ENCODE measurements at regions not wholly inside any gene's neighbourhood (a gene's known extent, or its start where the extent isn't known, plus 50 kb on each side); places are given as distances from the start of the nearest gene placed in this dataset.

DNA sequence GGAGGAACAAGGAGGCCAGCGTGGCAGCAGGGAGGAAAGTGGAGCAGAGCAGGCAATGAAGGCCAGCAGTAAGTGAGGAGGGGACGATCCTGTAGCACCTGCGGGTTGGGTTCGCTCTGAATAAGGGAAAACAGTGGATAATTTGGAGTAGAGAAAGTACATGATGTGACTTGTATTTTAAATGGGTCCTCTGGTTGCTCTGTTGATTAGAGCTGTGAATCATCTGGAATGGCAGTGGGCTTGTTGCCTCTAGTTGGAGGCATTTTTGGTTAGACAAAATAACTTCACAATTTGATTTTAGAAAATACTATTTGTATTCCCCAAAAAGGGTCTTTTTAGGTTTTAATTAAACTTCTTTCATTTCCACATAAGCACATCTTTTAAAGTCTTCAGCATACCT, 277.4 kb downstream of the ARL4A start:
- no peak for FAIRE-seq

DNA sequence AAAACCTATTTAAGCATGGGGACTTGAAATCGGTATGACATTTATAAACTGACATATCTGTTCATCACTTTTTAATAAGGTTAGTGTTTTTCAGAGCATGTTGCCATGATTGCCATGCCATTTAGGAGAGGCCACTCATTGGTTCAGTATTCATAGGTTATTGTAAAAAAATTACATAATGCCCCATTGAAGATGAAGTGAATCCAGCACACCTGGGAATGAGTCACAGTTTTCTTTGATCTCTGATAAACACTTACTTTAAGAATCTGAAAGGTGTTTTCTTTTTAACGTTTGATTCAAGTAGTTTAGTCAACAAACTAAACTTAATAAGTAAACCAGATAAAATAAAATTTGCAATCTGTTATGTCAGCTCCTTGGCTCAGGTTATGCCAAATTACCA, 278.3 kb downstream of the ARL4A start:
- FAIRE-seq (no peak), DNase-seq (ENCODE audit: extremely low spot score, insufficient read length, low read depth) (no peak)

More for the DNA sequence above, 277.4 kb downstream of the ARL4A start:
- DNase-seq (ENCODE audit: extremely low spot score, insufficient read length, low read depth) = no peak

DNA sequence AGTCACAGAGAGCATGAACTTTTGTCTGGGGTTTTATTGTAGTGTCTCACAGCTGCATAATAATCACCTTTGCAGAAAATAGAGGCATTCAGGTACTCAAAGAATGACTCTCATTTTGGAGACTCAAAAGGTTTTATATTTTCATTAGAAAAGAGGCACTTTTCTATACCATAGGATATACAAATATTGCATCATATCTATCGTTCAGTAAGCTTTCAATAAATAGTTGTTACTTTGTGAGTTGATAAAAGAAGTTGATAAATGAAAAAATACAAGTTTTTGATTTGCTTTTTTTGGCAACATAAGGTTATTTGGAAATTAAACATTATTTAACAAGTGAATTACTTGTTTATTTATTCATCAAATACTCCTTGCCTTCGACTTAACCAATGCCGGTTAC, 279.9 kb downstream of the ARL4A start:
- FAIRE-seq (no peak), DNase-seq (ENCODE audit: extremely low spot score, insufficient read length, low read depth) (no peak)

DNA sequence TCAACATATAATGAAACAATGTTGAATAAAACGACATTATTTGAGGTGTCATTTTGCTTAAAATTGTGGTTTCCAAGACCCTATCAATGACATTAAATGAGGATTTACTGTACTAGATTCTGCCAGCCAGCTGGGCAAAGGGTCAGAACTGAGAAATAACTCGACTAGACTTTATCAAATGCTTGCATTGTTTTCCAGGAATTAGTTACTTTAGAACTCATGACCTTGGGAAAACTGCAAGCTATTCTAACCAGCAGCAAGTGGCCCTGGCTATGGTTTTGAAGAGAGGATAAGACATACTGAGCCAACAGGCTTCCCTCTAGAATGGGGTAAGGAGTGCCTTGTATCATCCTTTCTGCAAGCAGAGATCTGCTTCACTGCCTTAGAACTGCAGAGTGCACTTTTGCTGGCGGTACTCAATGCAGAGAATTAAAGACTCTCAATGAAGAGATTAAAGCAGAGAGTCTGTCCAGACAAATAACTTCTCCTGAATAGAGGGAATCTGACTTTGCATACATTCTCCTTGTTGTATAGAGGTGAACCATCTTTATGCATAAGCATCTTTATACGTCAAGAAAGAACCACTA, 281.5 kb downstream of the ARL4A start:
- no peak for DNase-seq (ENCODE audit: extremely low spot score, insufficient read length, low read depth)

DNA sequence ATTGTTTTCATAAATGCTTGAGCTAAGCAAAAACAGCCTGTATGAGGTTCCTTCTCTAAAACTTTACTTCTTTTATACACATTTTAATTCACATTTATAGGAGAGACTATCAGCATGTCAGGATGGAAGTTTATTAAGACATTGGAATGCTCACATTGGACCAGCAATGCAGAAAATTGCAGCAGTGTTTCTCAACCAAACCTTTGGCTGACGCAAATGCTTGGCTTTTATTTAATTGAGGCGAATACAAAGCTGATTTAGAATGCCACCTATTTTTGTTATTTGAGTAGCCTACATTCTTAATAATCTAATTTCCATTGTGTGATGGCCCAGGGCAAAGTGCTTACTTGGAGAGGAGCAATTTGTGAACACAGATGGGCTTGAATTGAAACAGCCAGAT, 283.2 kb downstream of the ARL4A start:
- FAIRE-seq (no peak), DNase-seq (ENCODE audit: extremely low spot score, insufficient read length, low read depth) (no peak)

More for the DNA sequence above, 281.5 kb downstream of the ARL4A start:
- no peak for FAIRE-seq

DNA sequence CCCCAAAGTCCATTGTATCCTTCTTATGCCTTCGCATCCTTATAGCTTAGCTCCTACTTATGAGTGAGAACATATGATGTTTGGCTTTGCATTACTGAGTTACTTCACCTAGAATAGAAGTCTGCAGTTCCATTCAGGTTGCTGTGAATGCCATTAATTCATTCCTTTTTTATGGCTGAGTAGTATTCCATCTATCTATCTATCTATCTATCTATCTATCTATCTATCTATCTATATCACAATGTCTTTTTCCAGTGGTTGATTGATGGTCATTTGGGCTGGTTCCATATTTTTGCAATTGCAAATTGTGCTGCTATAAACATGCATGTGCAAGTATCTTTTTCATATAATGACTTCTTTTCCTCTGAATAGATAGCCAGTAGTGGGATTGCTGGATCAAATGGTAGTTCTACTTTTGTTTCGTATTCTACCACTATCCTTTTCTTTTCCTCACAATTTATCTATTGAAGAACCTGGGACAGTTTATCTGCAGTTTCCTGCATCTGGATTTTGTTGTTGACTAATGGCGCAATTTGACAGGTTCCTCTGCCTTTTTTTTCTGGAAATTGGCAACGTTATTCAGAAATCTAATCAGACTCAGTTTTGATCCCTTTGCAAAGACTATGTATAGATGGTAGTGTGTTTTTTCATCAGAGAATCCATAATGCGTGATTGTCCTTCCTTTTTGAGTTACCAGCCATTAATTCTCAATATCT, 287.2 kb downstream of the ARL4A start:
- DNase-seq (ENCODE audit: extremely low spot score, insufficient read length, low read depth) = no peak
- no peak for FAIRE-seq

DNA sequence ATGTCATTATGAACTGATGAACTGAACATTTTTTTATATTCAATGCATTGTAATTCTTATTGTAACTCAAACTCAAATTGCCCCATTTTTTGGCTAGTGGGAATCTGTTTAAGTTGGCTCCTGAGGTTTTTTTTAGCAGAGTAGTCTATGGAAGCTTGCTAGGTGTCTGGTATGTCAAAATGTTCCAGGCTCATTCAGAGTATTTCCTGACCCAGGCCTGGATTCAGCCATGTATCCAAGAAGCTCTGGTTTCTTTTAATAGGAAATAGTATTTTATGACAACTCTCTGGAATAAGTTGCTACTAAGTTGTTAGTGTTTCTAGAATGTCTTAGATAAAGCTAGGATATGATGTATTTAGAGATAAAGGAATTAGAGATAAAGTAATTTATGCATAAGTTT, 288.0 kb downstream of the ARL4A start:
- no peak for FAIRE-seq

DNA sequence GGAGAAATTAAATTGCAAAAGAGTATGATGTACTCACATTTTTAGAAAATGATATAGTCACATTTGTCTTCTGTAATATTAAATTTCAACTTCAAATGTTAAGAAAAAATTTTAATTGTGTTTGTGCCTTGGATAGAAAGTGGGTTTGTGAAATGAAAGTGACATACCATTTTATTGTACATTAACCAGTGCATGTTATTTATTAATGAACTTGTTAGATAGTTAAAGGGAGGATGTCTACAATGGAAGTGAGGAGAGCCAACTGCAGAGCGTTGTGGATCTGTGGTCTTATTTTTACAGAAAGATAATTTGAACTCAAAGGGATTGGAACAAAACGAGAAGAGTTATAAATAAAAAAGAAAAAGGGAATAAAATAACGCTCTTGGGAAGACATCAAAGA, 291.7 kb downstream of the ARL4A start:
- FAIRE-seq = no peak
- no peak for DNase-seq (ENCODE audit: extremely low spot score, insufficient read length, low read depth)

More for the DNA sequence above, 288.0 kb downstream of the ARL4A start:
- no peak for DNase-seq (ENCODE audit: extremely low spot score, insufficient read length, low read depth)

DNA sequence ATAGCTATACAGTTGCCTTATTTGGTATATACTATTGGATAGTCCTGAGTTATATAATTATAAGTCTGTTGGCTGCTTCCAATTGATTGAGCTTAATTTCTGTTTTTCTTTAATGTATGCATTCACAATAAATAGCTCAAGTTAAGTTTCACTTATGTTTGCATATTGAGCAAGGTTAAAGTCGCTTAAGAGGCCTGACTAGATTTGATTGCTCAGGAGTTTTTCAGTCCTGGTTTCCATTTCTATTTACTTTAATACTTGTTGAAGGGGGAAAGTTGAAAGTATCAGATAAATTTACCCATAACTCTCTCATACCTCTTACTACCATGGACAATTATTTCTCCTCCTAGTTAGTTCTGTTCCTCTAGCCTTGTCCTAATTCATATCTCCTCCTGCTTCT, 294.7 kb downstream of the ARL4A start:
- FAIRE-seq = no peak
- DNase-seq (ENCODE audit: extremely low spot score, insufficient read length, low read depth) = no peak

DNA sequence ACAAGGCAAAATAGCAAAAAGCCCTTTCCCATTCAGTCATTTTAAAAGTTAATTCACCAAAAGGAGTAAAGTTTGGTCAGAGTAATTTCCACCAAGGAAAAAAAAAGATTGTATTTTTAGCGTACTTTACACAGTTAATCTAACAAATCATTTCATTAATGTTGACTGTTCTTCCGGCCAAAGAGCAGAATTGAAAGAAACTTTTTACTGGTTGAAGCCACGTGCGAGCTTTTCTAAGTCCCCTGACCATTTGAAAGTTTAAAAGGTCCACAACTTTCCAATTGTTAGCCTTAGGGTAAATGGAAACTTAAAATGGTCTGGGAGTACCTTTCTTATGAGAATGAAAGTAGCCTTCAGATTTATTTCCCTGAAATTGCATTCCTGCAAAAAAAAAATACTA, 296.7 kb downstream of the ARL4A start:
- DNase-seq (ENCODE audit: extremely low spot score, insufficient read length, low read depth) (no peak), FAIRE-seq (no peak)

DNA sequence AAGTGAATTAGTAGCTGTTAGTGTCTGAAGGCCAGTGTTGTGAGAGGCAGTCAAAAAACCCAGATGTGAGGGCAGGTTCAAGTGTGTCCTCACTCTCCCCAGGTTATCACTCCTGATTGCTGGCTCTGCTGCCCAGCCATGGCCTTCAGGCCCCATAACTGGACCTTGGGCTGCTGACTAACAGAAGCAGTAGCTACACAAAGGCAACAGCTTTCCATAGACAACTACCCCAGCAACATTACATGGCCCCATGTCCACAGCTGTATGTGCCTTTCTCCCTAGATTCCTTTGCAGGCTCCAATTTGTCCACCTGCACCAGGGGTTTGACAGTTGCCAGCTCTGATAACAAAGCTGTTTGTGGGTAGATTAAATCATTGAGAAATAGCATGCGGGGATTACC, 297.8 kb downstream of the ARL4A start:
- DNase-seq (ENCODE audit: extremely low spot score, insufficient read length, low read depth) = no peak
- FAIRE-seq = no peak

DNA sequence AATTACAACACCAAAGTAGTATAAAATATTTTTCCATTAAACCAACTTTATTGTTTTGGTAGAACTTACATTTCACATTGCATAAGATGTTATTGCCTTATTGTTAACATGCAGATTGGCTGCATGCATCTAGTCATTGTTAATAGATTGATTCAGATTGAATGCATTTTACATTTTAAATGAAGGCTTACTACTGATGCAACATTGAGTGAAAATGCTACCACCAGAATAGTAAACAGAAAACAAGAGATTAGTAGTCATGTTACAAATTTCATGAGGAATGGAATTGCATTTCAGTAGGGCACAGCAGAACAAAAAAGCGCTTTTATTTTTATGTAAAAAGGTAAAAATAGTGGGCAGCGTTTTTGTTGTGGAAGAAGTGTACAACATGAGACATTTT, 298.3 kb downstream of the ARL4A start:
- DNase-seq (ENCODE audit: extremely low spot score, insufficient read length, low read depth) (no peak), FAIRE-seq (no peak)

DNA sequence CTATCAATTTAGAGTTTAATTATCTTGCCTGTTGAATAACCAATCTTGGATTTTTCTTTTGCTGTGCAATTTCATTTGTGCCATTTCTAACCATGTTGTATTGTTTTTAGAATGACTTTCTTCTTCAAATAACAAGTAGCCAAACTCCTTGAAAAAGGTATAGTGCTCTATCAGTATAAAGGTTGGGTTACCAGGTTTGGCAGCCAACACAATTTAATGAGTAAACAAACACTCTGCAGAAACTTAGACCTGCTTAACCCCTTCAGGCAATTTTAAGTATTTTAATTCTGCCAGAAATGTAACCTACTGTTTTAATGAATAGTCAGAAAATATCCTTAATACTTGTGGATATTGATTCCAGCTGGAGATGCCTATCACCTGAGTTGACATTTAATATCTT, 299.8 kb downstream of the ARL4A start:
- DNase-seq (ENCODE audit: extremely low spot score, insufficient read length, low read depth) (no peak), FAIRE-seq (no peak)

DNA sequence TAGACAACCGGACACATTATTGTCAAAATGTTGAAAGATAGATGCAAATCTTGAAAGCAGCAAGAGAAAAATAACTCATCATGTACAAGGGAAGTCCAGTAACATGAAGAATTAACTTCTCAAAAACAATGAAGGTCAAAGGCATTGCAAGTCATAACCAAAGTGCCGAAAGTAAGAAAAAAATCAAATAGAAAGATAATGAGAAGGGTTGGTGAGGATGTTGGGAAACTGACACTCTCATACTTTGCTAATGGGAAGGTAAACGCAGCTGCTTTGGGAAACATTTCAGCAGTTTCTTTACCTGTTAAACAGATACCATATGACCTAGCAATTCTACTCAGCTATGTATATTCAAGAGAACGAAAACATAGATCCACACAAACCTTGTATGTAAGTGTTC, 303.0 kb downstream of the ARL4A start:
- DNase-seq (ENCODE audit: extremely low spot score, insufficient read length, low read depth) = no peak
- no peak for FAIRE-seq

DNA sequence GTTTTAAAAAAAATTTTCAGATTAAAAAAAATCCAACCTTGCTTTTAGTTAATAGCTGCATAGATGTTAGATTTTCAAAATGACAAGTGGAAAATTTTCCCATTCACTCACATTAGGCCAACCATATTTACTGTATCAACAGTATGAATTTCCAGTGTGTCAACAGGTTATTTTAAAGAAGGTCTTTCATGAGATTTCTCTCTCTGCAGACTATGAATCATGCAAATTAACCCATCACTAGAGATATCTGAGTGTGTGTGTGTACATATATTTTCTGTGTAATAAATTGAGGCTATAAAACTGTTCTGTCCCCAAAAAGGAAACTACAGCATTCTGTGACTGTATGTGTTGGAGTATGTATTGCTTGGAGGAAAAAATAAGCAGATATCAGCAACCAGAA, 305.6 kb downstream of the ARL4A start:
- FAIRE-seq (no peak), DNase-seq (ENCODE audit: extremely low spot score, insufficient read length, low read depth) (no peak)

DNA sequence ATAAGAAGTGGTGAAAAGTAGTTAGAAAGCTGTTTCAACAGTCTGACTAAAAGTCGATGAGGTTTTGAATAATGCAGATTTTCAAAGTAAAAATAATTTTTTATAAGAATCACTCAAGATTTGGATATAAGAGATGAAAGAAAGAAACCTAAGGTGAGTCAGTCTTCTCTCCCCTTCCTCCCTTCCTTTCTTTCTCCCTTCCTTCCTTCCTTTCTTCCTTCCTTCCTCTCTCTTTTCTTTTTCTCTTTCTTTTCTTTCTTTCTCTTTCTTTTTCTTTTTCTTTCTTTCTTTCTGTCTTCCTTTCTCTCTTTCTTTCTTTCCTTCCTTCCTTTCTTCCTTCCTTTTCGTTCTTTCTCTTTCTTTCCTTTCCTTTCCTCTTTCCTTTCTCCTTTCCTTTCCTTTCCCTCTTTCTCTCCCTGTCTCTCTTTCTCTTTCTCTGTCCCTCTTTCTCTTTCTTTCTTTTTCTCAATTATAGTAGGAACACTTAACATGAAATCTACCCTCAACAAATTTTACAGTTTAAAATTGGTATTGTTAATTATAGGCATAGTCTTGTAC, 308.6 kb downstream of the ARL4A start:
- no peak for DNase-seq (ENCODE audit: extremely low spot score, insufficient read length, low read depth)
- no peak for FAIRE-seq

DNA sequence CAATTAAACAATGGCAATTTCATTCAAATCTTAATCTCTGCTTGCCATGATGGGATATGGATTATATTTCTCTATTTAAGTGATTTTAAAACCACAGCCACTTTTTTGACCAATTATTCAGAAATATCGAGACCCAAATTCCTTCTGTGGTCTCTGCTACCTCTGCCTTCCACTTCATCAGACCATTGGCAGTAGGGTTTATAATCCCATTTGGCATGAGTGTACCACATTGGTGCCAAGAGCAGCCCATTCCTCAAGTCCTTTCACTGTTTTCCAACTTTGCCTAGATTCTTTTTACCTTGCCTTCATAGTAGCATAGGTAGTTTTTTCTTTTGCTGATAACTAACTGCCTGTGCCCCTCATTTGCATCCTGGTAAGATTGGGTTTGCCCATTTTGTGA, 319.9 kb downstream of the ARL4A start:
- FAIRE-seq (no peak), DNase-seq (ENCODE audit: extremely low spot score, insufficient read length, low read depth) (no peak)

DNA sequence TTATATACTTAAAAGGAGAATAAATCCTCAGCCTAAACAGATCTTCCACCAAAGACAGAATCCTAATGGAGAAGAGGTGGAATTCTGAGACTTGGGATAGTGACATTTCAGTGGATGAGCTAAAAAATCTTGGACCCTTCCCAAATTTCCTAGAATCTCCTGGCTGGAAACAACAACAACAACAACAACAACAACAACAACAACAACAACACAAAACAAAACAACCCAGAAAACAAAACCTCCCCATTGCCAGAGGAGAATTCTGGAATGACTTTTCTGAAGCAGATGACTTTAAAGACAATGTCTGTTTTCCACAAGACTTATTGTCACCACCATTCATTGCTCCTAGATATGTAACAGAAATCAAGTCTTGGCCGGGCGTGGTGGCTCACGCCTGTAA, 322.1 kb downstream of the ARL4A start:
- DNase-seq (ENCODE audit: extremely low spot score, insufficient read length, low read depth) (no peak), FAIRE-seq (no peak)

DNA sequence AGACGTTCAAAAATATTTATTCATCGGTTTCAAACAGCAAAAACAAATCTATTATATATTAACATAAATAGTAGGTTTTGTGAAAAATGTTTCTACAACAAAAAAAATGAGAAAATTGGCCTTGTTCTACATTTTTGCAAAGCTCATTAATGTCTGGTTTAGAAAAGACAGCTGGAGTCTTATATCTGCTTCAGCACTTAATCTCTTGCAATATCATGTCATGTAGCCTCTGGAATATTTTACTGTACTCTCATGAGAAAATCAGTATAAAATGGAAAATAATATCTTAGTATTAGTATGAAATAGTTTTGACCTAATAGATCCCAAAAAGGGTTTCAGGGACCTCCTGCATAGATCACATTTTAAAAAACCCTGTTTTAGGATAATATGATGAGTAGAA, 326.6 kb downstream of the ARL4A start:
- FAIRE-seq (no peak), DNase-seq (ENCODE audit: extremely low spot score, insufficient read length, low read depth) (no peak)

DNA sequence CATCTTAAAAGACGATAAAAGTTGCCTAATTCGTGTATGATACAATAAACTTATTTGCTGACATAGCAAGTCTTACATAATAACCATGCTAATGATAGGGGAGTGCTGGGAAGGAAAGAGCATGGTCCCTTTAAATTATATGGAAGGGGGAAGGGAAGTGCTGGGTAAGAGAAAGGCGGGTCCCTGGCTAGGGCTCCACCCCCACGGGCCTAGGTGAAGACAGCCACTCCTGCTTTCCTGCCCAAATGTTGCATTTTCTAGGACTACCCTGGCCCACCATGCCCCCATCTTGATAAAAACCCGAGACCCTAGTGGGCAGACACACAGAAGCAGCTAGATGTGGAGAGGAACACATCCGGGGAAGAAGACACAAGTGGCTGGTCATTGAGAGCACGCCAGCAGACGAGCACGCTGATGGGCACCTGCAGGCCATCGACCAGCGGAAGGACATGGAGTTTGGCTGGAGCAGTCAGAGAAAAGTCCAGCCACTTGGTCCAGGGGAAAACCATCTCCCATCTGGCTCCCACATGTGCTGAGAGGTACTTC, 328.7 kb downstream of the ARL4A start:
- FAIRE-seq (no peak), DNase-seq (ENCODE audit: extremely low spot score, insufficient read length, low read depth) (no peak)

DNA sequence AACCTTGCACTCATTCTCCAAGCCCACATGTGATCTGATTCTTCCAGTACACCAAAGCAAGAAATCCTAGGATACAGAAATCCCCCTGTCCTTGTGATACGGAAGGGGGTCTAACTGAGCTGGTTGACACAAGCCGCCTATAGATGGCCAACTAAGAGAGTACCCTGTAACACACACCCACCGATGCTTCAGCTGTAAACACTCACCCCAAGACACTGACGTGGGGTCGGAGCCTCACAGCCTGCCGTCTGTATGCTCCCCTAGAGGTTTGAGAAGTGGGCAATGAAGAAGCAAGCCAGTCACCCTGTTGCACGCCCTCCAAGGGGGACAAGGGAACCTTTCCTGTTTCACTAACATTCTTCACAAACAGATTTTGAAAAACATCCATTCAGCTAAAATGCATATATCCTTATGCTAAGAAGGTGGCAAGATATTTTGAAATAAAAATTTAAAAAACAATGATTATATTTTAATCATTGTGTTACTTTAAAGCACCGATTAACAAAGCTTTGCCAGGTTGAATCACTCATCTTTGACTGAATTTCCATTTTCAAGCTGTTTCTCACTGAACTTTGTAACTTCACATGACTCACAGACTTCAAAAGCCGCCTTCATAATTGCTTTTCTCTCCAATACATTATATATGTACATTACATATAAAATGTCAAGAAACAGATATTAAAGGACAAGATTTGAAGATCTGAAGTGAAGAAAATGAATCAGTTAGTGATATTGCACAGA, 329.3 kb downstream of the ARL4A start:
- no peak for DNase-seq (ENCODE audit: extremely low spot score, insufficient read length, low read depth)
- no peak for FAIRE-seq
